ENCODE measurements at regions not wholly inside any gene's neighbourhood (a gene's known extent, or its start where the extent isn't known, plus 50 kb on each side); places are given as distances from the start of the nearest gene placed in this dataset.

DNA sequence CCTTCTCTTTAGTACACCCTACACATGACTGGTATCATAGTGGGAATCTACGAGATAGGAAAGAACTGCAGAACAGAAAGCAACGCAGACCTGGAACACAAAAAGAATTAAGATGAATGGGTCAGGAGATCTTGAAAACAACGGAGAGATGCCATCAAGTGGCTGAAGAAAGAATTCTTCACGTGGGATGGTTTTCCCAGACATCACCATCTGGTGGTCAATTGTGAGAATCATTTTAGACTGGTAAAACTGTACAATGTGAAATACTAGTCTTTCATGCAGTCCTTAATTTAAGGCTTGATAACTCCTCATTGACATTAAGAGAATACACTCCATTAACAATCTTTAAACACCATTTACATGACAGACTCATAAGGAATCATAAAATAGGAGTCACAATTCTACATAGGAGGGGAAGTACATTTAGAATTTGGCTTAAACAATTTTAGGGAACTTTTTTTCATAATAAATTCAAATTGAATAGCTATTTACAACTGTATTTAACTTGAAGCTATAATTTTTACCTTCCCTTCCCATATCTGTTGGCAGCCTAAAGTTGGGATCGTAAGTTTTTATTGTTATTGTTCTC lies 128.4 kb upstream of the TRPM3 start:
- DNase-seq (ENCODE audit: low read depth) = peak; percentile 80
- TF ChIP-seq, protein P1, sequence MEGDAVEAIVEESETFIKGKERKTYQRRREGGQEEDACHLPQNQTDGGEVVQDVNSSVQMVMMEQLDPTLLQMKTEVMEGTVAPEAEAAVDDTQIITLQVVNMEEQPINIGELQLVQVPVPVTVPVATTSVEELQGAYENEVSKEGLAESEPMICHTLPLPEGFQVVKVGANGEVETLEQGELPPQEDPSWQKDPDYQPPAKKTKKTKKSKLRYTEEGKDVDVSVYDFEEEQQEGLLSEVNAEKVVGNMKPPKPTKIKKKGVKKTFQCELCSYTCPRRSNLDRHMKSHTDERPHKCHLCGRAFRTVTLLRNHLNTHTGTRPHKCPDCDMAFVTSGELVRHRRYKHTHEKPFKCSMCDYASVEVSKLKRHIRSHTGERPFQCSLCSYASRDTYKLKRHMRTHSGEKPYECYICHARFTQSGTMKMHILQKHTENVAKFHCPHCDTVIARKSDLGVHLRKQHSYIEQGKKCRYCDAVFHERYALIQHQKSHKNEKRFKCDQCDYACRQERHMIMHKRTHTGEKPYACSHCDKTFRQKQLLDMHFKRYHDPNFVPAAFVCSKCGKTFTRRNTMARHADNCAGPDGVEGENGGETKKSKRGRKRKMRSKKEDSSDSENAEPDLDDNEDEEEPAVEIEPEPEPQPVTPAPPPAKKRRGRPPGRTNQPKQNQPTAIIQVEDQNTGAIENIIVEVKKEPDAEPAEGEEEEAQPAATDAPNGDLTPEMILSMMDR (conservative IDR thresholded peaks at IDR 0.05; ENCODE audit: control insufficient read depth, insufficient read depth, low read depth, low read length) = peak; percentile 94

GRCh38 chr9:71245651-71246050 lies 124.2 kb upstream of the TRPM3 start:
- H3K4me3 ChIP-seq (ENCODE audit: control insufficient read depth, low read depth, low read length) = no peak overlapping the region
- TF ChIP-seq, protein P1 (conservative IDR thresholded peaks at IDR 0.05; ENCODE audit: control insufficient read depth, insufficient read depth, low read depth, low read length) = no peak
- DNase-seq (ENCODE audit: low read depth) = no peak

More for the DNA sequence above, 128.4 kb upstream of the TRPM3 start:
- H3K4me3 ChIP-seq (ENCODE audit: control insufficient read depth, low read depth, low read length) = no peak overlapping the region

DNA sequence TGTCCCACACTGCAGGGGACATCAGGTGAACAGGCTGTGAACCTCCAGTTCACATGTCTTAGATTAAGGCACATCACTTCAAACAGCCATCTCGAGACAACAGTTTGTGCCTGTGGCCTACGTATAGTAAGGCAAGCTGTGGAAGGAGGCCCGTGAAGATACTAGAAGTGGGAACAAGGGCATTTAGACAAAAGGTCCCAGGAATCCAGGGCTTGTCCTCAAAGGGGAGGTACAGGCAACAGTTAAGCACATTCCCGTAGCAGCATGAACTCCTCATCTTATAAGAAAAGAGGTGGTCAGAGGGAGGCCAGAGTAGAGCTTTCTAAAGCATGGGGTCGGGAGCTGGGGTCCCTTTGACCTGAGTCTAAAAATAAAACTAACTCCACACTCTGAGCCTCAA lies 122.5 kb upstream of the TRPM3 start:
- DNase-seq (ENCODE audit: low read depth) = no peak
- TF ChIP-seq, protein P1 (conservative IDR thresholded peaks at IDR 0.05; ENCODE audit: control insufficient read depth, insufficient read depth, low read depth, low read length) = no peak

GRCh38 chr9:71242081-71242480 lies 120.7 kb upstream of the TRPM3 start:
- TF ChIP-seq, protein P1 (conservative IDR thresholded peaks at IDR 0.05; ENCODE audit: control insufficient read depth, insufficient read depth, low read depth, low read length) = no peak
- no peak overlapping the region for H3K4me3 ChIP-seq (ENCODE audit: control insufficient read depth, low read depth, low read length)
- DNase-seq (ENCODE audit: low read depth) = no peak

More for the DNA sequence above, 122.5 kb upstream of the TRPM3 start:
- no peak overlapping the region for H3K4me3 ChIP-seq (ENCODE audit: control insufficient read depth, low read depth, low read length)

GRCh38 chr9:71237051-71237450 lies 115.6 kb upstream of the TRPM3 start:
- TF ChIP-seq, protein P1 (conservative IDR thresholded peaks at IDR 0.05; ENCODE audit: control insufficient read depth, insufficient read depth, low read depth, low read length) = no peak
- DNase-seq (ENCODE audit: low read depth) = no peak
- no peak overlapping the region for H3K4me3 ChIP-seq (ENCODE audit: control insufficient read depth, low read depth, low read length)

GRCh38 chr9:71233646-71234045 lies 112.2 kb upstream of the TRPM3 start:
- no peak overlapping the region for H3K4me3 ChIP-seq (ENCODE audit: control insufficient read depth, low read depth, low read length)
- DNase-seq (ENCODE audit: low read depth) = no peak
- TF ChIP-seq, protein P1 (conservative IDR thresholded peaks at IDR 0.05; ENCODE audit: control insufficient read depth, insufficient read depth, low read depth, low read length) = no peak
